ENCODE measurements at regions not wholly inside any gene's neighbourhood (a gene's known extent, or its start where the extent isn't known, plus 50 kb on each side); places are given as distances from the start of the nearest gene placed in this dataset.

DNA sequence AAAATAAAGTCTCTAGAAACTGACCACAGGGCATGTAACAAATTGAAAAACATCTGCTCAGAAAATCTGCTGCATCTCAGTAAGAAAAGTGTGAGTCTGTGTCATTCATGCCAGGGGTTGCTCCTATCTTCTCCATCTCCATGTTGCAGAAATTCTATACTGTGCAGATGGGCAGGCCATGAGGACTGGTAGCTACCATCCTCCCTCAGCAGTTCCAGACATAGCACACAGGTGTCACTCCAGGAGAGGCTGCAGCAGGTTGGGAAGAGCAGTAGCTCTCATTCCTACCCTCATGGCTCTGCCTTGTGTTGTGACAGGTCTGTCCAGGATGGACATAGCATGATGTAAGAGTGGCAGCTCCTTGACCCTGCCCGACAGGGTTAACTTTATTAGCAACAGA, 173.4 kb downstream of the NDUFS4 start:
- no peak for TF ChIP-seq CTCF (IDR thresholded peaks at IDR 0.05)
- no peaks in the 10 kb centered on the region for H3K36me3 Mint-ChIP-seq (ENCODE audit: low read depth)
- no peaks in the 10 kb centered on the region for H3K27me3 Mint-ChIP-seq
- intact Hi-C loops (cut with DNase I, micrococcal nuclease) = no loop called here
- peaks cover 10% of the 10 kb centered on the region for H3K9me3 Mint-ChIP-seq
- POLR2A ChIA-PET = no interaction called here
- no peaks in the 10 kb centered on the region for H3K4me1 Mint-ChIP-seq (ENCODE audit: low read depth)
- CTCF ChIA-PET = no interaction called here
- H3K36me3 ChIP-seq (ENCODE audit: insufficient read depth, low read length) = no peaks in the 10 kb centered on the region
- no peaks in the 10 kb centered on the region for H3K27me3 ChIP-seq (ENCODE audit: control insufficient read depth in 1 of 2, insufficient read depth in 2 of 2, low read length in 2 of 2)
- H3K4me1 ChIP-seq (ENCODE audit: insufficient read depth, low read length) = no peaks in the 10 kb centered on the region
- no peak overlapping the region for H3K27ac ChIP-seq (ENCODE audit: low read depth in 1 of 2, low read length in 2 of 2)
- H3K4me3 Mint-ChIP-seq = no peak overlapping the region
- no peak for ATAC-seq (ENCODE audit: poor library complexity)
- no peak for DNase-seq
- no peak overlapping the region for H3K4me3 ChIP-seq (ENCODE audit: low read length)
- H3K9me3 ChIP-seq (ENCODE audit: control insufficient read depth in 1 of 2, insufficient read depth in 1 of 2, low read length in 2 of 2) = no peaks in the 10 kb centered on the region
- no peak overlapping the region for H3K27ac Mint-ChIP-seq

GRCh38 chr5:53738105-53738504, 177.7 kb downstream of the NDUFS4 start:
- peaks cover 10% of the 10 kb centered on the region for H3K9me3 Mint-ChIP-seq
- no peak for ATAC-seq (ENCODE audit: poor library complexity)
- H3K27me3 ChIP-seq (ENCODE audit: control insufficient read depth in 1 of 2, insufficient read depth in 2 of 2, low read length in 2 of 2) = no peaks in the 10 kb centered on the region
- H3K4me3 Mint-ChIP-seq = no peak overlapping the region
- intact Hi-C loops (cut with DNase I, micrococcal nuclease) = no loop called here
- no peaks in the 10 kb centered on the region for H3K36me3 ChIP-seq (ENCODE audit: insufficient read depth, low read length)
- no peaks in the 10 kb centered on the region for H3K36me3 Mint-ChIP-seq (ENCODE audit: low read depth)
- POLR2A ChIA-PET = no interaction called here
- CTCF ChIA-PET = no interaction called here
- no peak for TF ChIP-seq CTCF (IDR thresholded peaks at IDR 0.05)
- DNase-seq = no peak
- no peak overlapping the region for H3K4me3 ChIP-seq (ENCODE audit: low read length)
- H3K27me3 Mint-ChIP-seq = peaks cover 4% of the 10 kb centered on the region
- H3K4me1 ChIP-seq (ENCODE audit: insufficient read depth, low read length) = no peaks in the 10 kb centered on the region
- no peaks in the 10 kb centered on the region for H3K9me3 ChIP-seq (ENCODE audit: control insufficient read depth in 1 of 2, insufficient read depth in 1 of 2, low read length in 2 of 2)
- H3K27ac Mint-ChIP-seq = no peak overlapping the region
- H3K27ac ChIP-seq (ENCODE audit: low read depth in 1 of 2, low read length in 2 of 2) = no peak overlapping the region
- no peaks in the 10 kb centered on the region for H3K4me1 Mint-ChIP-seq (ENCODE audit: low read depth)

- H3K4me3 Mint-ChIP-seq = no peak overlapping the region
- Histone ChIP-seq H3K36me3 (ENCODE audit: insufficient read depth, low read length) (no peaks in the 10 kb centered on the region), H3K27ac (ENCODE audit: low read depth in 1 of 2, low read length in 2 of 2) (no peak overlapping the region), H3K4me1 (ENCODE audit: insufficient read depth, low read length) (no peaks in the 10 kb centered on the region), H3K9me3 (ENCODE audit: control insufficient read depth in 1 of 2, insufficient read depth in 1 of 2, low read length in 2 of 2) (no peaks in the 10 kb centered on the region), H3K4me3 (ENCODE audit: low read length) (no peak overlapping the region), H3K27me3 (ENCODE audit: control insufficient read depth in 1 of 2, insufficient read depth in 2 of 2, low read length in 2 of 2) (no peaks in the 10 kb centered on the region)
- CTCF ChIA-PET = no interaction called here
- no peaks in the 10 kb centered on the region for H3K36me3 Mint-ChIP-seq (ENCODE audit: low read depth)
- TF ChIP-seq CTCF (IDR thresholded peaks at IDR 0.05) = no peak
- peaks cover 10% of the 10 kb centered on the region for H3K9me3 Mint-ChIP-seq
- H3K27me3 Mint-ChIP-seq = peaks cover 4% of the 10 kb centered on the region
- ATAC-seq (ENCODE audit: poor library complexity) (no peak), DNase-seq (no peak)
- POLR2A ChIA-PET = no interaction called here
- intact Hi-C loops (cut with DNase I, micrococcal nuclease) = no loop called here
- H3K4me1 Mint-ChIP-seq (ENCODE audit: low read depth) = no peaks in the 10 kb centered on the region
- no peak overlapping the region for H3K27ac Mint-ChIP-seq
These were observed 178.7 kb downstream of the NDUFS4 start for GRCh38 chr5:53739111-53739510.
